Gastroesophageal sphincter (tissue), 4 donors: ENCODE measurements at regions not wholly inside any gene's neighbourhood (a gene's known extent, or its start where the extent isn't known, plus 50 kb on each side); places are given as distances from the start of the nearest gene placed in this dataset.

Source experiments
- ATAC-seq: fragments of 150-250 bp; one replicate; pipeline ENCODE4 v1.9.1; 2016; ENCODE audit warnings: mild to moderate bottlenecking, moderate library complexity
- H3K27ac ChIP-seq, 4 donors: fragments of 200-600 bp; sonication (generic) in 3 of 4; 1 replicate in 3 of 4; 2 replicates in 1 of 4; pipeline ENCODE4 v1.5.1; 2016 to 2019
- H3K27me3 ChIP-seq: fragments of 200-600 bp; sonication (generic); one replicate; pipeline ENCODE4 v1.5.1; 2019
- H3K36me3 ChIP-seq, 2 donors: fragments of 200-600 bp; sonication (generic); one replicate each; pipeline ENCODE4 v1.5.1; 2019; ENCODE audit warnings: control low read depth in 1 of 2
- H3K4me1 ChIP-seq, 3 donors: fragments of 200-600 bp; sonication (generic); 1 replicate in 2 of 3; 2 replicates in 1 of 3; pipeline ENCODE4 v1.5.1; 2016 to 2019; ENCODE audit warnings: control low read depth in 2 of 3
- H3K4me3 ChIP-seq, 2 donors: fragments of 200-600 bp; sonication (generic); one replicate each; pipeline ENCODE4 v1.5.1; 2019; ENCODE audit warnings: mild to moderate bottlenecking in 1 of 2, moderate library complexity in 1 of 2
- H3K9me3 ChIP-seq, 3 donors: fragments of 200-600 bp; sonication (generic); one replicate each; pipeline ENCODE4 v1.5.1; 2017 to 2019; ENCODE audit warnings: control low read depth in 2 of 3
- CTCF ChIP-seq, 4 experiments: fragments of 200-600 bp in 2 of 4; fragments of 450-650 bp in 2 of 4; sonication (generic) in 1 of 4; IDR thresholded peaks; one replicate each; pipeline ENCODE4 v1.5.1; 2017 to 2019; ENCODE audit warnings: antibody characterized with exemption in 4 of 4, mild to moderate bottlenecking in 2 of 4, moderate library complexity in 2 of 4
- EP300 ChIP-seq: sonication (generic); formaldehyde crosslinking; IDR thresholded peaks from one replicate; pipeline ENCODE4 v1.6.1; 2017; ENCODE audit warnings: antibody characterized with exemption, mild to moderate bottlenecking
- POLR2A ChIP-seq, 2 donors: fragments of 450-650 bp; IDR thresholded peaks; one replicate each; pipeline ENCODE4 v1.6.1; 2017; ENCODE audit warnings: antibody characterized with exemption in 2 of 2, mild to moderate bottlenecking in 2 of 2, moderate library complexity in 1 of 2
- POLR2AphosphoS5 ChIP-seq: sonication (generic); formaldehyde crosslinking; IDR thresholded peaks from one replicate; pipeline ENCODE4 v1.6.1; 2017; ENCODE audit warnings: antibody characterized with exemption
- WGBS, 2 donors: methylation state at CpG; one replicate each; pipeline ENCODE4 v1.1.5; 2018; ENCODE audit warnings: low coverage in 1 of 2; 5-methylcytosine and 5-hydroxymethylcytosine counted together

- TF ChIP-seq POLR2AphosphoS5 (no peak), EP300 (no peak), POLR2A (IDR thresholded peaks at IDR 0.05) (no peak), CTCF (IDR thresholded peaks at IDR 0.05) (no peak)
- no peaks in the 10 kb centered on the region for H3K27me3 ChIP-seq
- no peaks in the 10 kb centered on the region for H3K4me1 ChIP-seq
- peaks cover 0 to 8% (median 0%) of the 10 kb centered on the region in 3 donors for H3K9me3 ChIP-seq
- no peak overlapping the region for H3K27ac ChIP-seq
- H3K36me3 ChIP-seq = no peaks in the 10 kb centered on the region
- no peak for ATAC-seq
- no peak overlapping the region for H3K4me3 ChIP-seq
Measured at GRCh38 chr18:39596221-39596620, 2030.6 kb upstream of the CELF4 start.

- no peak for ATAC-seq
- Histone ChIP-seq H3K27ac (no peak overlapping the region), H3K4me1 (no peaks in the 10 kb centered on the region), H3K9me3 (peaks cover 0 to 8% (median 0%) of the 10 kb centered on the region in 3 donors), H3K27me3 (no peaks in the 10 kb centered on the region), H3K4me3 (no peak overlapping the region), H3K36me3 (no peaks in the 10 kb centered on the region)
- TF ChIP-seq POLR2AphosphoS5 (no peak), EP300 (no peak), CTCF (IDR thresholded peaks at IDR 0.05) (no peak), POLR2A (IDR thresholded peaks at IDR 0.05) (no peak)
Measured at GRCh38 chr18:39594206-39594605, 2028.6 kb upstream of the CELF4 start.

- Histone ChIP-seq H3K4me3 (no peak overlapping the region), H3K27ac (no peak overlapping the region), H3K9me3 (peaks cover 0 to 8% (median 0%) of the 10 kb centered on the region in 3 donors), H3K36me3 (no peaks in the 10 kb centered on the region), H3K27me3 (no peaks in the 10 kb centered on the region), H3K4me1 (no peaks in the 10 kb centered on the region)
- TF ChIP-seq EP300 = no peak
- no peak for TF ChIP-seq CTCF (IDR thresholded peaks at IDR 0.05)
- no peak for TF ChIP-seq POLR2AphosphoS5
- TF ChIP-seq POLR2A (IDR thresholded peaks at IDR 0.05) = no peak
- no peak for ATAC-seq
Measured at GRCh38 chr18:39591649-39592048, 2026.1 kb upstream of the CELF4 start.

GRCh38 chr18:39589496-39589895, 2023.9 kb upstream of the CELF4 start:
- Histone ChIP-seq H3K27me3 (no peaks in the 10 kb centered on the region), H3K9me3 (peaks cover 0 to under 1% (median 0%) of the 10 kb centered on the region in 3 donors), H3K4me1 (no peaks in the 10 kb centered on the region), H3K4me3 (no peak overlapping the region), H3K36me3 (no peaks in the 10 kb centered on the region), H3K27ac (no peak overlapping the region)
- no peak for ATAC-seq
- no peak for TF ChIP-seq CTCF (IDR thresholded peaks at IDR 0.05)
- no peak for TF ChIP-seq EP300
- no peak for TF ChIP-seq POLR2AphosphoS5
- TF ChIP-seq POLR2A (IDR thresholded peaks at IDR 0.05) = no peak

- TF ChIP-seq EP300 = no peak
- no peak for TF ChIP-seq POLR2AphosphoS5
- no peak for TF ChIP-seq POLR2A (IDR thresholded peaks at IDR 0.05)
- Histone ChIP-seq H3K27me3 (no peaks in the 10 kb centered on the region), H3K9me3 (no peaks in the 10 kb centered on the region), H3K27ac (no peak overlapping the region), H3K4me1 (no peaks in the 10 kb centered on the region), H3K36me3 (no peaks in the 10 kb centered on the region), H3K4me3 (no peak overlapping the region)
- no peak for ATAC-seq
- WGBS, 2 donors = 100% methylated on average over 1 of the region's 1 CpG
Measured at GRCh38 chr18:39587586-39587985, 2022.0 kb upstream of the CELF4 start.

GRCh38 chr18:39586741-39587140, 2021.1 kb upstream of the CELF4 start:
- Histone ChIP-seq H3K9me3 (no peaks in the 10 kb centered on the region), H3K27ac (no peak overlapping the region), H3K27me3 (no peaks in the 10 kb centered on the region), H3K36me3 (no peaks in the 10 kb centered on the region), H3K4me3 (no peak overlapping the region), H3K4me1 (no peaks in the 10 kb centered on the region)
- TF ChIP-seq POLR2A (IDR thresholded peaks at IDR 0.05) = no peak
- TF ChIP-seq CTCF (IDR thresholded peaks at IDR 0.05) = no peak
- TF ChIP-seq EP300 = no peak
- TF ChIP-seq POLR2AphosphoS5 = no peak
- ATAC-seq = no peak
- 78 to 83% methylated on average over 3 to 4 of the region's 5 CpGs for WGBS, 2 donors
